Stimulated activated CD4-positive, alpha-beta T cell treated with anti-CD3 and anti-CD28 coated beads, Interleukin-15, amount 100 ng/mL, for 24 hours (primary cell): ENCODE measurements at regions not wholly inside any gene's neighbourhood (a gene's known extent, or its start where the extent isn't known, plus 50 kb on each side); places are given as distances from the start of the nearest gene placed in this dataset.
"Not testable (repeated sequence)": the region's sequence is repeated elsewhere in the genome, so short reads cannot be mapped to it uniquely, and the experiment has no call there.

Experiments
- DNase-seq: peaks from one replicate; pipeline ENCODE4 v3.0.0-alpha.2; 2020

GRCh38 chr7:119482671-119483070 lies 790.3 kb upstream of the KCND2 start:
- DNase-seq = no peak

GRCh38 chr7:119483364-119483763 lies 789.6 kb upstream of the KCND2 start:
- DNase-seq = no peak

GRCh38 chr7:119514326-119514725 lies 758.6 kb upstream of the KCND2 start:
- no peak for DNase-seq

- no peak for DNase-seq
Measured at GRCh38 chr7:119515214-119515613, 757.8 kb upstream of the KCND2 start.

- no peak for DNase-seq
Measured at GRCh38 chr7:119515962-119516361, 757.0 kb upstream of the KCND2 start.

GRCh38 chr7:119522263-119522662 lies 750.7 kb upstream of the KCND2 start:
- no peak for DNase-seq

GRCh38 chr7:119522698-119523097 lies 750.3 kb upstream of the KCND2 start:
- no peak for DNase-seq

- DNase-seq = no peak
Measured at GRCh38 chr7:119545118-119545517, 727.9 kb upstream of the KCND2 start.

- no peak for DNase-seq
Measured at GRCh38 chr7:119555788-119556187, 717.2 kb upstream of the KCND2 start.

GRCh38 chr7:119556436-119556835 lies 716.5 kb upstream of the KCND2 start:
- DNase-seq = no peak

- DNase-seq = no peak
Measured at GRCh38 chr7:119561751-119562150, 711.2 kb upstream of the KCND2 start.

GRCh38 chr7:119562839-119563238 lies 710.1 kb upstream of the KCND2 start:
- no peak for DNase-seq

- no peak for DNase-seq
Measured at GRCh38 chr7:119571666-119572065, 701.3 kb upstream of the KCND2 start.

GRCh38 chr7:119572132-119572531 lies 700.8 kb upstream of the KCND2 start:
- DNase-seq = no peak

- DNase-seq = no peak
Measured at GRCh38 chr7:119572541-119572940, 700.4 kb upstream of the KCND2 start.

- no peak for DNase-seq
Measured at GRCh38 chr7:119578116-119578515, 694.9 kb upstream of the KCND2 start.

GRCh38 chr7:119594956-119595355 lies 678.0 kb upstream of the KCND2 start:
- no peak for DNase-seq

GRCh38 chr7:119596651-119597050 lies 676.3 kb upstream of the KCND2 start:
- no peak for DNase-seq

- no peak for DNase-seq
Measured at GRCh38 chr7:119606297-119606696, 666.7 kb upstream of the KCND2 start.

- no peak for DNase-seq
Measured at GRCh38 chr7:119620769-119621168, 652.2 kb upstream of the KCND2 start.

GRCh38 chr7:119623427-119623826 lies 649.5 kb upstream of the KCND2 start:
- DNase-seq = no peak

- DNase-seq = no peak
Measured at GRCh38 chr7:119630406-119630969, 642.5 kb upstream of the KCND2 start.

- not testable (repeated sequence) for DNase-seq
Measured at GRCh38 chr7:119633812-119634211, 639.2 kb upstream of the KCND2 start.

GRCh38 chr7:119640326-119640725 lies 632.6 kb upstream of the KCND2 start:
- no peak for DNase-seq

GRCh38 chr7:119640861-119641260 lies 632.1 kb upstream of the KCND2 start:
- no peak for DNase-seq

- DNase-seq = no peak
Measured at GRCh38 chr7:119643558-119643957, 629.4 kb upstream of the KCND2 start.
